Coronary artery (tissue), 2 donors: ENCODE measurements at regions not wholly inside any gene's neighbourhood (a gene's known extent, or its start where the extent isn't known, plus 50 kb on each side); places are given as distances from the start of the nearest gene placed in this dataset.

Experiments used
- DNase-seq: peaks from one replicate; pipeline ENCODE4 v3.0.0-alpha.2; 2017; ENCODE audit warnings: low spot score
- H3K27ac ChIP-seq, 2 donors: fragments of 200-600 bp; sonication (generic); one replicate each; pipeline ENCODE4 v1.5.1; 2016 to 2019
- H3K4me3 ChIP-seq: fragments of 200-600 bp; sonication (generic); 2 replicates; pipeline ENCODE4 v1.5.1; 2016; ENCODE audit warnings: mild to moderate bottlenecking, moderate library complexity
- TF ChIP-seq, protein P1 (sequence below): fragments of 200-600 bp; sonication (generic); IDR thresholded peaks from one replicate; pipeline ENCODE4 v1.5.1; 2019; ENCODE audit warnings: antibody characterized with exemption

- Histone ChIP-seq H3K27ac (peak overlapping the region in 1 of 2 donors; percentile 57), H3K4me3 (no peak overlapping the region)
- TF ChIP-seq, protein P1, sequence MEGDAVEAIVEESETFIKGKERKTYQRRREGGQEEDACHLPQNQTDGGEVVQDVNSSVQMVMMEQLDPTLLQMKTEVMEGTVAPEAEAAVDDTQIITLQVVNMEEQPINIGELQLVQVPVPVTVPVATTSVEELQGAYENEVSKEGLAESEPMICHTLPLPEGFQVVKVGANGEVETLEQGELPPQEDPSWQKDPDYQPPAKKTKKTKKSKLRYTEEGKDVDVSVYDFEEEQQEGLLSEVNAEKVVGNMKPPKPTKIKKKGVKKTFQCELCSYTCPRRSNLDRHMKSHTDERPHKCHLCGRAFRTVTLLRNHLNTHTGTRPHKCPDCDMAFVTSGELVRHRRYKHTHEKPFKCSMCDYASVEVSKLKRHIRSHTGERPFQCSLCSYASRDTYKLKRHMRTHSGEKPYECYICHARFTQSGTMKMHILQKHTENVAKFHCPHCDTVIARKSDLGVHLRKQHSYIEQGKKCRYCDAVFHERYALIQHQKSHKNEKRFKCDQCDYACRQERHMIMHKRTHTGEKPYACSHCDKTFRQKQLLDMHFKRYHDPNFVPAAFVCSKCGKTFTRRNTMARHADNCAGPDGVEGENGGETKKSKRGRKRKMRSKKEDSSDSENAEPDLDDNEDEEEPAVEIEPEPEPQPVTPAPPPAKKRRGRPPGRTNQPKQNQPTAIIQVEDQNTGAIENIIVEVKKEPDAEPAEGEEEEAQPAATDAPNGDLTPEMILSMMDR = no peak
- no peak for DNase-seq
Measured at GRCh38 chr17:77606865-77607210, 351.7 kb upstream of the TNRC6C start.

GRCh38 chr17:77607606-77608005 lies 350.9 kb upstream of the TNRC6C start:
- peak; percentile 55 for DNase-seq
- H3K4me3 ChIP-seq = no peak overlapping the region
- TF ChIP-seq, protein P1 = no peak
- no peak overlapping the region for H3K27ac ChIP-seq

- TF ChIP-seq, protein P1 = no peak
- DNase-seq = peak; percentile 41
- H3K4me3 ChIP-seq = no peak overlapping the region
- no peak overlapping the region for H3K27ac ChIP-seq
Measured at GRCh38 chr17:77608431-77608830, 350.1 kb upstream of the TNRC6C start.

DNA sequence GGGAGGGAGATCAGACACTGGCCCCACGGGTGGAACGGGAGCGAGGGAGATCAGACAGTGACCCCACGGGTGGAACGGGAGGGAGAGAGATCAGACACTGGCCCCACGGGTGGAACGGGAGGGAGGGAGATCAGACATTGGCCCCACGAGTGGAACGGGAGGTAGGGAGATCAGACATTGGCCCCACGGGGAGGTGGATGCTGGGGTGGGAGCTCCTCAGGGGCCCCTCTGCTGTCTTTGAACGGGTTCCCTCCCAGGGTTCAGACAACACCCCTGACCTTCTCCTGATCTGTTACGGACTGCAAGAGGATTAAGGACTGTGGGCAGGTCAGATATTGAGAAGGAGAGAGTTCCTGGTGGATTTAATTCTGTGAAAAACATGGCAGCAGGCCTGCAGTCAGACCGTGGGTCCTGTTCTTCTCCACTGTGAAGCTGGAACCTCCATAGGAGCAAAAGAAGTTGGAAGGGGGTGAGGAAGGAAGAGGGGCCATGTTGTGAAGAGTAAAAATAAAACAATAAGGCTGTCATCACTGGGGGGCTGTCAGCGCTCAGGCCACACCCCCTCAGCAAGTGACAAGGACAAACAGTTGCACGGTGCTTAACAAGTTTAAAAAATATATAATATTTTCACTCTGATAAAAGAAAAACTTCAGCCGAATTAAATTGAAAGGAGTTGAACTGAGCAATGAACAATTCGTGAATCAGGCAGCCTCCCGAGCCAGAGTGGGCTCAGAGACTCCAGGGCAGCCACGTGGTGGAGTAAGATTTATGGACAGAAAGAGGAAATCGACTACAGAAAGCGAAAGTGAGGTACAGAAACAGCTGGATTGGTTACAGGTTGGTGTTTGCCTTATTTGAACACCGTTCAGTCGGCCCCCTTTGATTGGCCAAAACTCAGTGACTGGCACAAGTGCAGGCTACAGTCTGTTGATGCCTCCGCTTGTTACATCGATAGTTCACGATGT lies 348.7 kb upstream of the TNRC6C start:
- peak overlapping the region; percentile 23 for H3K4me3 ChIP-seq
- peak; percentile 40 for DNase-seq
- peak overlapping the region in 1 of 2 donors; percentile 47 for H3K27ac ChIP-seq
- TF ChIP-seq, protein P1 = no peak

DNA sequence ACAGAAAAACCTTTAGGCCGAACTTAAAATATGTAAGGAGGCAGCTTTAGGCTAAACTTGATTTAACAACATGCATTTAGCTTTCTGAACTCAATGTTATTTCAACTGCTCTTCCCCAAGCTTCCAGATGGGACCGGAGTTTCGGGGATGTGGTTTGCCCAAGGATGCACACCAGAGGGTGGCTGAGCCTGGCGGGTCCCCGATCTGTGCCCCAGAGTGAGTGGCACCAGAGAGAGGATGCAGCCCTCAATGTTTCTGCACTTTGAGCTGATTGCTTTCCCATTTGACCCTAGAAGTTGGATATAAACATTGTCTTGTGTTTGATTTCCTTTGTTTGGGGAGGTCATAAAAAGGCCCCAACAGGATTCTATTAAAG lies 348.0 kb upstream of the TNRC6C start:
- peak overlapping the region in 1 of 2 donors; percentile 47 for H3K27ac ChIP-seq

GRCh38 chr17:77610972-77611521 lies 347.5 kb upstream of the TNRC6C start:
- DNase-seq = peak; percentile 67
- no peak overlapping the region for H3K4me3 ChIP-seq
- TF ChIP-seq, protein P1 = no peak
- H3K27ac ChIP-seq = peak overlapping the region in 1 of 2 donors; percentile 19

More for the DNA sequence above, 348.0 kb upstream of the TNRC6C start:
- peak overlapping the region; percentile 23 for H3K4me3 ChIP-seq
- no peak for DNase-seq
- TF ChIP-seq, protein P1 = no peak
